NCI-H1105 treated with DMSO at 0.1 percent for 48 hours (cell line): ENCODE measurements at regions not wholly inside any gene's neighbourhood (a gene's known extent, or its start where the extent isn't known, plus 50 kb on each side); places are given as distances from the start of the nearest gene placed in this dataset.
A peak's percentile ranks its signal among the peaks of the same experiment; 100 is the strongest.
"Not testable (repeated sequence)": the region's sequence is repeated elsewhere in the genome, so short reads cannot be mapped to it uniquely, and the experiment has no call there.

Experiments used
- DNase-seq: peaks from one replicate; lab custom pipeline; 2025; lab: John Stamatoyannopoulos, UW

DNA sequence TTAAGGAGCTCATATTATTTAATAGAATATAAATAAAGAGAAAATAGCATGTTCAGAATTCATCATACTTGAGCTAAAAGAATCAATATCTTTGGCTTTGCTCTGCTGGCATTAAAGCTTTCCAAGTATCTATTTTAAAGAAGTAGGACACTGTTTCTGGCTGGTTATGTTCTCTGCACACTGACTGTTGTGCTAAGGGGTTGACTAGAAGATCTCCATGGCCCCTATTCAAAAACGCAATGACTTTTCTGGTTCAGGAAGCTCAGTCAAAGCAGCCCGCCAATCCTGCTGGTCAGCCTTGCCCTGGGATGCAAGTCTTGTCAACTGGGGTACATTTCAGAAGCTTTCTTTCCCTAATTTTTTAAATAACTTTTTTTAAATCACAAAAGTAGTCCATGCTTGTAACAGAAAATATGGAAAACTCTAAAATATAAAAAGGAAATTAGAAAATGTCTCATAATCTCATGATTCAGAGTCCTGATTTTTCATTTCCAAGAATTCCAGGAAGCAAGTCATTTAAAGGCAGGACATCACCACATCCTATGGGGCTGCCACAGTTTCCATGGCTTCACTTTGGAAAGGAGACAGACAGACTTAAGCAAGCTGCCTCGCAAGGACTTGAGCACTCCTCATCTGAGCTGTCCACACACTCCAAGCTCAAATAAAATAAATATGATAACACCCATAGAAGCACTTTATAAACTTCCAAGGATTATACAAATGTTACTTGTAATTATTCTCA lies 195.1 kb downstream of the TXNL1 start:
- DNase-seq = no peak

DNA sequence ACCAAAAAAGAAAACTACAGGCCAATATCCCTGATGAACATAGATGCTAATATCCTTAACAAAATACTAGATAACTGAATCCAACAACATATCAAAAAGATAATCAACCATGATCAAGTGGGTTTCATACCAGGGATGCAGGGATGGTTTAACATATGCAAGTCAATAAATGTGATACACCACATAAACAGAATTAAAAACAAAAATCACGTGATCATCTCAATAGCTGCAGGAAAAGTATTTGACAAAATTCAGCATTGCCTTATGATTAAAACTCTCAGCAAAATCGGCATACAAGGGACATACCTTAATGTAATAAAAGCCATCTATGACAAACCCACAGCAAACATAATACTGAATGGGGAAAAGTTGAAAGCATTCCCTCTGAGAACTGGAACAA lies 199.9 kb downstream of the TXNL1 start:
- DNase-seq = not testable (repeated sequence)

DNA sequence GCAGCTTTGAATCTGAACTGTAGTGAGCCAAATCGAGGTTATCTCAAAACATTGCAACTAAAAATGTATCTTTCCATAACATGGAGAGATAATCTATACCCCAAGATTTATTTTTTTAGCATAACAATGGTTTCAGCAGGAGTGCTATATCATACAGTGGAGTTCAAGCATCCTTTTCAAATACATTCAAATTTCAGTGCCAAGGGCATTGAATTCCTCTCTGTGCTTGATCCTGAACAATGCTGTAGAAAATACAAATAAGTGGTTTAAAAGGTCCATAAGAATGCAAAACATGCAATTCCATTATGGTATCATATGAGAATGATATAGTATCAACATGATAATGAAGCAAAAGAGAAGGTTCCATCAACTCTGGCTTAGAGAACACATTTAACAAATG lies 201.7 kb downstream of the TXNL1 start:
- DNase-seq = no peak

DNA sequence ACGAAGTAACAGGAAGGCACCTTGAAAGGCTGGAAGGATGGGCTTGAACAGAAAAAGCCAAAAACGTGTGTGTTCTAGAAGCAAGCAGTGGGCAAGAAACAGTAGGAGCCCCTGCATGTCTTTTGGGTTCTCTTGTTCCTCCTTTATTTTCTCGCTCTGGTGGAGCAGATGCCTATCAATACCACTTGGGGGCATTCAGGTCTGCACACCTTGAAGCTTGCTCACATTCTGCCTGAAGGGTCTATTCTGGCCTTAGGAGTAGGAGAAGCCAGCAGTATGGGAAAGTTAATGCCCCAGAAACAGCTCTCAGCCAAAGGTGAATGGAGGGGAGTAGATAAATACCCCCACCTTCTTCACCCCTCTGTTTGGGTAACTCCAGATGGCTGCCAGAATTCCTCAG lies 204.5 kb downstream of the TXNL1 start:
- DNase-seq = no peak

DNA sequence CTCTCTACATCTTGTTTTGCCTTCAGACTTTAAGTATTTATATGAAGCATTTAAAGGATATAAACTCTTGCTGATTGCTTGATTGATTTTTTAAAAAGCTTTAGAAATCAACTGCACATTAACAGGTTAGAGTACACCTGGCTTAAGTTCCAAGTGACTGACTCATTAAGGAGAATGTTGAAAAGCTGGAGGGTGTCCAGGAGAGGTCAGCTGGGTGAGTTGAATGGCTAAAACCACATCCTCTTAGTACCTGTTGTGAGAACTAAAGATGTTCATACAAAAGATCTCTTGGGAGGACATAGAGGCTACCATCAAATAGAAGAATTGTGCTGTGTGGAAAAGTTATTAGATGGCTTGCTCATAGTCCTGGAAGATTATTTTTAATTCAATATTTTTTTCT lies 206.8 kb downstream of the TXNL1 start:
- peak; percentile 38 for DNase-seq

DNA sequence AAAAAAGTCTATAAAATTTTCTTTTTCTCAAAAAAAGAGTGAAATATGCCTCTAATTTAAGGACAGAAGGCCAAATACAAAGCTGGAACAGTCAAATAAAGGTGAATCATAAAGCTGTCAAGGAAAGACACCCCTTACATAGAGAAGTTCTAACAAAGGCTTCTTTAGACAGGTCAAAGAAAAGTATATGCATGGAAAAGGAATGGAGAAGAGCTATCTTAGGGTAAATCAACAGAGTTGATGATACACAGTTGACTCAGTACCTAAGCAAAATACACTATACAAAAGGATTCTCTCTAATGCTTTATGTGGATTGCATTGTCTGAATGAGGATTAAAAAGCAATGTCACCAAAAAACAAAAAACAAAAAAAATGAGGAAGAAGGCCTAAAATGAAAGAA lies 214.8 kb downstream of the TXNL1 start:
- DNase-seq = no peak

DNA sequence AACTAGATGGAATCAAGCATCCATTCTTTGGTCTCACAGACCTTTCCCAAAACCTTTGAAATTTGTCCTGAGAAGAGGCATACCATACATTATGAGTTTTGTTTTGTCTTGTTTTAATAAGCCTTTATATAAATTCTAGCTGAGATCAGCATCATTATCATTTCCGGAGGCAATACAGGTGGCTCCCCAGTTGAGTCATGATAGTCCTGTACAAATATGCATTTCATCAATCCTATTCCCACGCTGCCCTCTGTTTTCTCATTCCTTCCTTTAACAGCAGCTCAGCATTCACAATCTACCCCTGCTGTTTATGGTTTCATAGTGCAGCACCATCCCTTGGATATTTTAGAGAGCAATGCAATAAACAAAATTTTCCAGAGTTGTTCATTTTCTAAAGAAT lies 216.7 kb downstream of the TXNL1 start:
- no peak for DNase-seq

DNA sequence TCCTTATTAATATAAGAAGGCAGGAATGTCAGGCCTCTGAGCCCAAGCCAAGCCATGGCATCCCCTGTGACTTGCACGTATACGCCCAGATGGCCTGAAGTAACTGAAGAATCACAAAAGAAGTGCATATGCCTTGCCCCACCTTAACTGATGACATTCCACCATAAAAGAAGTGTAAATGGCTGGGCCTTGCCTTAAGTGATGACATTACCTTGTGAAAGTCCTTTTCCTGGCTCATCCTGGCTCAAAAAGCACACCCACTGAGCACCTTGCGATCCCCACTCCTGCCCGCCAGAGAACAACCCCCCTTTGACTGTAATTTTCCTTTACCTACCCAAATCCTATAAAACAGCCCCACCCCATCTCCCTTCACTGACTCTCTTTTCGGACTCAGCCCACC lies 217.5 kb downstream of the TXNL1 start:
- DNase-seq = not testable (repeated sequence)

DNA sequence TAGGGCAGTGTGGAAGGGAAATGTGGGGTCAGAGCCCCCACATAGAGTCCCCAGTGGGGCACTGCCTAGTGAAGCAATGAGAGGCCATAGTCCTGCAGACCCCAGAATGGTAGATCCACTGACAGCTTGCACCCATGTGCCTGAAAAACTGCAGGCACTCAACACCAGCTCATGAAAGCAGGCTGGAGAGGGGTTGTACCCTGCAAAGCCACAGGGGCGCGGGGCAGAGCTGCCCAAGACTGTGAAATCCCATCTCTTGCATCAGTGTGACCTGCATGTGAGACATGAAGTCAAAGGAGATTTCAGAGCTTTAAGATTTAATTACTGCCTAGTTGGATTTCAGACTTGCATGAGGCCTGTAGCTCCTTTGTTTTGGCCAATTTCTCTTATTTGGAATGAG lies 224.0 kb downstream of the TXNL1 start:
- no peak for DNase-seq

DNA sequence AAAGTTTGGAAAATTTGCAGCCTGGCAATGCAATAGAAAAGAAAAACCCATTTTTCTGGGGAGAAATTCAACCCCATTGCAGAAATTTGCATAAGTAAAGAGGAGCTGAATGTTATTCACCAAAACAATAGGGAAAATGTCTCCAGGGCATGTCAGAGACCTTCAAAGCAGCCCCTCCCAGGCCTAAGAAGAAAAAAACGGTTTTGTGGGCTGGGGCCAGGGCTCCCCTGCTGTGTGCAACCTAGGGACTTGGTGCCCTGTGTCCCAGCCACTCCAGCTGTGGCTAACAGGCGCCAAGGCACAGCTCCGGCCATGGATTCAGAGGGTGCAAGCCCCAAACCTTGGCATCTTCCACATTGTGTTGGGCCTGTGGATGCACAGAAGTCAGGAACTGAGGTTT lies 224.5 kb downstream of the TXNL1 start:
- no peak for DNase-seq

DNA sequence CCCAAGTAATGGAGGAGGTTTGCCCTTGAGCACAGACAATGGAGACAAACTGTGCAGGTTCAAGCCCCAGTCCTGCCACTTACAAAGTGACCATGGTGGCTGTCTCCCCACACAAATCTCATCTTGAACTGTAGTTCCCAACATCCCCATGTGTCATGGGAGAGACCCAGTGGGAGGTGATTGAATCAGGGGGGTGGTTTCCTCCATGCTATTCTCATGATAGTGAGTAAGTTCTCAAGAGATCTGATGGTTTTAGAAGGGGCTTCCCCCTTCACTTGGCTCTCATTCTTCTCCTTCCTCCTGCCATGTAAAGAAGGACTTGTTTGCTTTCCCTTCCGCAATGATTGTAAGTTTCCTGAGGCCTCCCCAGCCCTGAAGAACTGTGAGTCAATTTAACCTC lies 225.4 kb downstream of the TXNL1 start:
- DNase-seq = no peak

DNA sequence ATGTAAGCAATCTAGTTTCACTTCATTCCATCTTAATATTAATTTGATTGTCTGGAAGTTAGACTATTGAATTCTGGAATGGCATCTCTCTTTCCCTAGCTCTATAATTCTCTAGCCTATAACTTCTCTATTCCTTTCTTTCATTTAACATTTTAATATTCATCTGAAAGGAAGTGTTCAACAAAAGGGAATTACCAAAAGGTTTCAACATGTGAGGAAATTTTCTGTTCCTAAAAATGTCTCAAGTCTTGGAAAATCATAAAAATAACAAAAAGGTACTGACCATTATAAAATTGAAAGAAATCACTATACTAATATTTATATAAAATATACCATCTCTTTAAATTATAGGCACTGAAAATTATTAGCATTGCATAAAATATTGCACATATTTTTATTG lies 228.7 kb downstream of the TXNL1 start:
- DNase-seq = no peak

DNA sequence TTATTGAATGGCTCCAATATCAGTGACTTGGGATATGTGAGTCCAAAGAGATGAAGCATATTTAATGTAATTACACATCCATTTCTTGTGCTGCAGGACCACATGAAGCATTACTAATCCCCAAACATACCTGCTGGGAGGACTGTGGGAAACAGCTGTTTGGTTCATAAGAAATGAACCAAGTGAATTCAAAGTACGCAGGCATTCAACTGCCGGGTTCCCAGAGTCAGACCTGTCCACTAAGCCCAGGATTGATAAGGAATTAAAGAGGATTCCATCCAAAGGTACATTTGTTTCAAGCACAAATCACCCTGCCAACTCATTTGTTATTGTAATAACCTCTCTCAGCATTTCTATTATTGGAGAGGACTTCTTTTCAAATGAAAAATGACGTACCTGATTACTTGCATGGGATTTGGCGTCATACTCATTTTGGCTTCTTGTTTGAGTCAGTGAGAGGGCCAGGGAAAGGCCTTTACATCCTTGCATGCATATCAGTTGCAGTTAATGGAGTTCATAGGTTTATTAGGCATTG lies 230.7 kb downstream of the TXNL1 start:
- no peak for DNase-seq

DNA sequence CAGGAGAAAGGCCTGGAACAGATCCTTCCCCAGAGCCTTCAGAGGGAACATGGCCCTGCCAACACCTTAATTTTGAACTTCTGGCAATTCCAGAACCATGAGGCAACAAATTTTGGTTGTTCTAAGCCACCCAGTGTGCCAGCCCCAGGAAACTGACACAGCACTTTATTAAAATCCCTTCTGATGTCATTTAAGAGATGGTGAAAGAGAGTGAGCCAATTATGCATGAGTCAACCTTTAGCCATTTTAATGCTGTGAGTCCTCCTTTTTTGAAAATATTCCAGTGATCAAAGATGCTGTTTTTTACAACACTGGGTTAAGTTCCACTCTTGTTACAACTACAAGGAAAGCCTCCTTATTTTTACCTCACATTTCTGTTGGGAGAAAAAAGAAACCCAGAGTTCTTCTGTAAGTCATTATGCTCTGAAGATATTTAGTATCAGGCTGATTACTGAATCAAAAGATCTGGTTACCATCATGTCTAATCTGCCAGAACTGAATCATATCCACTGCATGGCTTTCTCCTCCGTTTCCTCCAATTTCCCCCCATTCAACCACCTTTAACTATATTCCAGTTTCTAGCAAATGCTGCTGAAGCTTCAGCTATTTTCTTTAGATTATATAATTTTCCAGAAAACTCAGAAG lies 235.4 kb downstream of the TXNL1 start:
- no peak for DNase-seq

DNA sequence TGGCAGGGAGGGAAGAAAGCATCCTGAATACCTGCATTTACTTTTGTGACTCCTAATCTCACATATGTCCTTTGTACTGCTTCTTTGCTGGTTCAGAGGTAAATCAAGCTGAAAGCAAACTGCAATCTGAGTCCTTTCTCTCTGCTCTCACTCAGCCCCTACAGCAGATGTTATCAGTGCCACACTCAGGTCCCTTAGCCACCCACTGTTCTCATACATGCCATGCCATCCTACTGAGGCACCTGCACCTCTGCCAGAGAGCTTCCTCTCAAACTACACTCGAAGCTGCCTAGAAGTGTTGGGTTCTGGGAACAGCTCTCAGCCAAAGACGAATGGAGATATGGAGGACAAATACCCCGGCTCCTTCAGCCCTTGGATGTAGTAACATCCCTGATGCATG lies 244.5 kb downstream of the TXNL1 start:
- DNase-seq = no peak

DNA sequence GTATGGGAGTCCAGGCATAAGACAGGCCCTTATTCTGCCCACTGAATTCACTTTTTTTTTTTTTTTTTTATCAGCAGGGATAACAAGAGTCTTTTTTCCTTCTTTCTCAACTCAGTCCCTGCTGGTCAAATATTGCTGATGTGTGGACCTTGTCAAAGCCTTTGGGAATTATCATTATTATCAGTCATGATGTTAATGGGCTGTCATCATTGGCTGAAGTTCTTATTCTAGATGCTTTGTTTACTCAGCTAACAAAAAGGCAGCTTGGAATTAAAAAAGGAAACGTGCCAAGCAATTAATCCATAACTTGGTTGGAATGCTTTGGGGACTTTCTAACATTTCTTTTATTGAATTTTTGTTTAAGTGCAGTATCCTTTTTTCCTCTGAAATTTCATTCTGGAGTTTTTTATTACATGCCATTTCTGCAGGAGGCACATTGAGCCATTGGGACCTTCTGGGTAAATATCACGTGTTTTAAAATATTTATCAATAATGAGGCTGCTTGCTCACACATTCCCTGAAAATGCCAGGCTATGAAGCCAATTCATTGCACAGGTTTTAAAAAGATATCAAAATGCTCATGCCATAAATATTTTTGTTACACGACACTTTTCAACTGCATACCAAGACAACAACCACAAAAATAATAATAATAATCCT lies 246.3 kb downstream of the TXNL1 start:
- DNase-seq = peak; percentile 59

DNA sequence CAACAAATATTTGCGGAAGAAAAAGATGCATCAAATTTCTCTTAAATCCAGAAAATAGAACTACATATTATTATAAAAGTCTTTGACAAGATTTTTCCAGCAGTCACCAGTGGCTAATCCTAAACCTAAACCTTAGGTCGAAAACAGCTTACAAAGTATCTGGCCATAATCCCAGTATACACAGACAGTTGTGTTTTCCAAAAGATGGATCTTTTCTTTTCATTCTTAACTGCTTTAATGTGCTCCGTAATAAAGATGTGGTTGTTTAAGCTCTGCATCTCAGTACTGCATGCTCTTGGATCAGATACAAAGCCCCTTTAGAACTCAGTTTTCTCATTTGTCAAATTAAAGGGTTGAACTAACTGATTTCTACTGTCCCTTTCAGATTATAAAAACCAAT lies 247.8 kb downstream of the TXNL1 start:
- no peak for DNase-seq

DNA sequence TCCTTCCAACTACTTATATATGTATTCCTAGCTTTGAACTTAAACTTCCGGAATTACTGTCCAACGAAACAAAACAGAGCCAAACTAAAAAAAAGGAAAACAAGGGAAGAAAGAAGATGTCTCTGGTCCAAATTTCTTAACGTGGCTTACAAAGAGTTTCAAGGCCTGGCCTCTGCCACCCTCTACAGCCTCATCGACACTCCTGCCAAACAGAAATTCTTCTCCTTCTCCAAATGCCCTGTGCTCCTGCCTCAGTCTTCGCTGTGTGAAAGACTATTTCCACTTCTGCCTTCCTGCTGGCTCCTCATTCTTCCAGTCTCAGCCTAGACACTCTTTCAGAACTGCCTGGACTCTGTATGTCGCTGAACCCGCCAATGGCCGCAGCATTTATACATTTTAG lies 249.2 kb downstream of the TXNL1 start:
- no peak for DNase-seq

DNA sequence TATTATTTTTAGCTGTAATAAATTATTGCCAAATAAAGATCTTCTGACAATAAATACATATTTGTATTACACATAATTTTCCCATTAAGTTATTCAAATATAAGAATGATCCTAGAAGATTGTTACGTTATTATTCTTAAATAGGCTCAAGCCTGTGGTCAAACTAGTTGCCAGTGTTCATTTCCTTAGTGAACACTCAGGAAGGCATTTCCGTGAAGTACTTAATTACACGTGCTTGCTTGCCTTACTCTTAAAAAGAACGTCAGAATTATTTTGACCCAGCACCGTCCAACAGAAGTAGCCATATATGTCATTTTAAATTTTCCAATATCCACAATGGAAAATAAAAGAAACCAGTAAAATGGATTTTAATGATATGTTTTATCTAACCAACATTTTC lies 249.8 kb downstream of the TXNL1 start:
- DNase-seq = no peak

DNA sequence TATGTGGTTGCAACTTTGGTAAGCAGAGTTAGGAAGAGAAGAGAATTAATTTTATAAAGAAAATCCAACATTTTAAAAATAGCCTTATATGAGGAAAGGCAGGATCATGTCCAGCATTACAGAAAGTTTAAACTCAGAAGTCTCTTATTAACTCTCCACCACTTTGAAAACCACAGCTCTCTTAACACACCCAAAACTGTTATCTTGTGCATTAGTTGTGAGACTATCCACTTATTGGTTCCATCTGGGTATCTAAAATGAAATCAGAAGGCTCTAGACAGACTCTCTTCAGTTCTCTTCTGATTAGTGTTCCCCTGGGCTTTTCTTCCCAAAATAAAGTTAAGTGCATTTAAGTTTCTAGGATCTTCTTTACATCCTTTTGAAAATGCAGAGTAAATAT lies 251.5 kb downstream of the TXNL1 start:
- no peak for DNase-seq

DNA sequence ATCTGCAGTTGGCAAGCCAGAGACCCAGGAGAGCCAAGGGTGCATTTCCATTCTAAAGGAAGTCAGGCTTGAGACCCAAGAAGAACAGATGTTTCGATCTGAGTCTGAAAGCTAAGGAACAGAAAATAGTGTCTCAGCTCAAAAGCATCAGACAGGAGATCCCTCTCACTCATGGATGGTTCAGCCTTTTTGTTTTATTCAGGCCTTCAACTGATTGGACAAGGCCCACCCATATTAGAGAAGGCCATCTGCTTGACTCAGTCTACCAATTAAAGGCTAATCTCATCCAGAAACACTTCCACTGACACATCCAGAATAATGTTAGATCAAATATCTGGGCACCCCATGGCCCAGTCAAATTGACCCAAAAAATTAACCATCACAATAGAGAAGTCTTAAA lies 255.0 kb downstream of the TXNL1 start:
- no peak for DNase-seq

DNA sequence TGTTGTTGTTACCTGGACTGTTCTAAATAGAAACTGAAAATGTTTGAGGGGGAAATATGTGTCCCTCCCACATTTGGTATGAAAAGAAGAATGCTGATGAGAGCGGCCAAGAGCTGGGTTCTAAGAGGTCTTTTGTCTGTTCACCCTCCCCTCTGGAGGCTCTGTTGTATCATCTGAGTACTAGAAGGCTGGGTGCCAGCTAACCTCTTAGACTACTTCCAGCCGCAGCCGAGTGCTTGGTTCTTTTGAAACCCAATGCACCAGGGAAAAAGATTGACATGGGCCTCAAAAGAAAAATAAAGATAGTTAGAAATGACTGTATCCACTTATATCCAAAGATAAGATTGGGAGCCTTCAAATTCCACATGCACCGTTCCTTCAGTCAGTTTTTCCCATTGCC lies 255.9 kb downstream of the TXNL1 start:
- DNase-seq = peak; percentile 47

DNA sequence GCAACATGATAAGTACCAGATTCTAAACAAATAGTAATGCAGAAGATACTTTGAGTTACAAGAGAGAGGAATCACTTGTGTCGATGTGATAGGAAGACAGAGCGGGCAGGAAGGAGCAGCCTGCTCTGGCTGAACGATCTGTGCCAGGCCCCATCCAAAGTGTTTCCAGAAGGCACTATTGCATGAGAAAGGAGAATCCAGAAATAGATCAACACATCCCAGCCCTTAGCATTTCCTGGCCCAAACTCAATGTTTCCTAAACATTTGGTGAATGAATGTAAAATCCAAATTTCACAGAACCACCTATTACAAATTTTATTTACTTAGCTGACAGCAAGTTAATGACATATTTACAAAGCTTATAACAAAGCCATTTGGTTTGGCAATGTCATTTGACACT lies 257.2 kb downstream of the TXNL1 start:
- no peak for DNase-seq
